Mesenchymal stem cell (in vitro differentiated cells and primary cell): ENCODE measurements at regions not wholly inside any gene's neighbourhood (a gene's known extent, or its start where the extent isn't known, plus 50 kb on each side); places are given as distances from the start of the nearest gene placed in this dataset.

Experiments used
- DNase-seq: peaks from one replicate; pipeline ENCODE4 v3.0.0-alpha.2; 2013
- H2AFZ ChIP-seq: one replicate; pipeline ENCODE4 v1.6.1; 2013; ENCODE audit warnings: low read depth, mild to moderate bottlenecking, control low read depth, inconsistent platforms, low read length, moderate library complexity
- H2AK5ac ChIP-seq: 2 replicates; pipeline ENCODE4 v1.6.1; 2013; ENCODE audit warnings: low read length, moderate library complexity, mild to moderate bottlenecking, inconsistent platforms; ENCODE audit not compliant: severe bottlenecking
- H2BK120ac ChIP-seq: one replicate; pipeline ENCODE4 v1.6.1; 2013; ENCODE audit warnings: low read depth, mild to moderate bottlenecking, inconsistent platforms, low read length, moderate library complexity
- H2BK12ac ChIP-seq, 2 experiments: one replicate each; pipeline ENCODE4 v1.6.1; 2013; ENCODE audit warnings: inconsistent platforms in 2 of 2, low read length in 2 of 2, mild to moderate bottlenecking in 2 of 2, moderate library complexity in 2 of 2, control low read depth in 1 of 2
- H2BK15ac ChIP-seq: one replicate; pipeline ENCODE4 v1.6.1; 2013; ENCODE audit warnings: mild to moderate bottlenecking, low read depth, inconsistent platforms; ENCODE audit not compliant: poor library complexity, severe bottlenecking
- H2BK5ac ChIP-seq: 2 replicates; pipeline ENCODE4 v1.6.1; 2013; ENCODE audit warnings: low read depth, mild to moderate bottlenecking, low read length, control low read depth, inconsistent platforms; ENCODE audit not compliant: poor library complexity, severe bottlenecking
- H3K14ac ChIP-seq, 2 experiments: one replicate each; pipeline ENCODE4 v1.6.1; 2013; ENCODE audit warnings: inconsistent platforms in 2 of 2, low read length in 2 of 2, control low read depth in 1 of 2, mild to moderate bottlenecking in 1 of 2, moderate library complexity in 1 of 2
- H3K18ac ChIP-seq, 2 experiments: one replicate each; pipeline ENCODE4 v1.6.1; 2013; ENCODE audit warnings: inconsistent platforms in 2 of 2, low read length in 2 of 2, control low read depth in 1 of 2, low read depth in 1 of 2, mild to moderate bottlenecking in 1 of 2
- H3K23ac ChIP-seq, 2 experiments: one replicate each; pipeline ENCODE4 v1.6.1; 2013; ENCODE audit warnings: inconsistent platforms in 2 of 2, low read length in 2 of 2, mild to moderate bottlenecking in 2 of 2, moderate library complexity in 2 of 2, control low read depth in 1 of 2
- H3K27ac ChIP-seq: 2 replicates; pipeline ENCODE4 v1.5.1; 2013; ENCODE audit warnings: mild to moderate bottlenecking, moderate library complexity, low read length, control low read depth, inconsistent platforms; ENCODE audit not compliant: poor library complexity, severe bottlenecking
- H3K27me3 ChIP-seq, 2 experiments: 2 replicates each; pipeline versions ENCODE4 v1.6.1 to v1.7.0; 2013; ENCODE audit warnings: low read length in 2 of 2, mild to moderate bottlenecking in 2 of 2, moderate library complexity in 2 of 2, control low read depth in 1 of 2, inconsistent platforms in 1 of 2; ENCODE audit not compliant: control insufficient read depth in 1 of 2, insufficient read depth in 1 of 2
- H3K36me3 ChIP-seq, 2 experiments: 2 replicates each; pipeline versions ENCODE4 v1.6.1 to v1.7.0; 2013; ENCODE audit warnings: low read length in 2 of 2, control low read depth in 1 of 2, inconsistent platforms in 1 of 2, low read depth in 1 of 2, mild to moderate bottlenecking in 1 of 2; ENCODE audit not compliant: insufficient read depth in 2 of 2, control insufficient read depth in 1 of 2
- H3K4ac ChIP-seq, 2 experiments: one replicate each; pipeline ENCODE4 v1.6.1; 2013; ENCODE audit warnings: inconsistent platforms in 2 of 2, low read length in 2 of 2, mild to moderate bottlenecking in 2 of 2, moderate library complexity in 2 of 2, control low read depth in 1 of 2, low read depth in 1 of 2
- H3K4me1 ChIP-seq: 2 replicates; pipeline ENCODE4 v1.6.1; 2013; ENCODE audit warnings: low read depth, low read length, control low read depth; ENCODE audit not compliant: control insufficient read depth, insufficient read depth
- H3K4me2 ChIP-seq: 2 replicates; pipeline ENCODE4 v1.6.1; 2013; ENCODE audit warnings: low read length, mild to moderate bottlenecking, inconsistent platforms; ENCODE audit not compliant: poor library complexity, severe bottlenecking
- H3K4me3 ChIP-seq, 2 experiments: 2 replicates each; pipeline versions ENCODE4 v1.5.1 to v1.7.0; 2013; ENCODE audit warnings: low read length in 2 of 2, mild to moderate bottlenecking in 2 of 2, control low read depth in 1 of 2, low read depth in 1 of 2; ENCODE audit not compliant: insufficient read depth in 1 of 2
- H3K79me1 ChIP-seq: replicated peaks from 2 replicates; pipeline ENCODE4 v1.6.1; 2013; ENCODE audit warnings: mild to moderate bottlenecking, control low read depth, low read length, inconsistent platforms; ENCODE audit not compliant: poor library complexity, severe bottlenecking
- H3K9ac ChIP-seq: 2 replicates; pipeline ENCODE4 v1.7.0; 2013; ENCODE audit warnings: mild to moderate bottlenecking, low read length, moderate library complexity
- H3K9me3 ChIP-seq: 2 replicates; pipeline ENCODE4 v1.7.0; 2013; ENCODE audit warnings: mild to moderate bottlenecking, low read length; ENCODE audit not compliant: control insufficient read depth
- H4K8ac ChIP-seq: one replicate; pipeline ENCODE4 v1.6.1; 2013; ENCODE audit warnings: inconsistent platforms, mild to moderate bottlenecking, low read length, moderate library complexity
- H4K91ac ChIP-seq: one replicate; pipeline ENCODE4 v1.6.1; 2013; ENCODE audit warnings: mild to moderate bottlenecking, low read length, inconsistent platforms
- WGBS: methylation state at CpG from one replicate; pipeline ENCODE4 v1.1.7; 2013; ENCODE audit warnings: mixed read lengths; 5-methylcytosine and 5-hydroxymethylcytosine counted together

DNA sequence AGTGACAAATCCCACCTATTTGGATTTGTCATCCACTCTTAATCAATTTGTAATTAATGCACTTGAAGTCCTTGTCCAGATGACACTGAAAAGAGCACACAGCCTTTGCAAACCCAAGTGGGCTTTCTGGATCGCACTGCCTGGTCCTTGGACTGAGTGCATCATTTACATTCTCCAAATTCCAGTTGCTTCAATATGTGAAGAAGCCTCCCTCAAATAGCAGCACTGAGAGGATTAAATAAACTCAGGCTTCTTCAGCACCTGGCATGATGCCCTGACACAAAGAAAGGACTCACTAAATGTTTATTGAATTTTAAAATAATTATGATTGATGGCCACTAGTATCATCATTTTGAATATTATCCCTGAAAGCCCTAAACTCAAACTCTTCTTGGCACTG is 496.5 kb downstream of the VRK1 start:
- Histone ChIP-seq H3K14ac (no peak overlapping the region), H4K8ac (no peak overlapping the region), H3K9me3 (no peaks in the 10 kb centered on the region), H2BK12ac (no peak overlapping the region), H3K27me3 (peaks cover 0 to 5% of the 10 kb centered on the region in 2 experiments), H2BK5ac (no peak overlapping the region), H3K27ac (no peak overlapping the region), H3K4ac (no peak overlapping the region), H3K36me3 (no peaks in the 10 kb centered on the region), H4K91ac (no peak overlapping the region), H3K79me1 (no peaks in the 10 kb centered on the region), H3K18ac (no peak overlapping the region), H3K23ac (no peak overlapping the region), H2AFZ (no peak overlapping the region), H2BK15ac (no peak overlapping the region), H2BK120ac (no peak overlapping the region), H3K9ac (no peak overlapping the region), H3K4me3 (no peak overlapping the region), H3K4me1 (no peaks in the 10 kb centered on the region), H3K4me2 (no peak overlapping the region), H2AK5ac (no peak overlapping the region)
- DNase-seq = no peak
- WGBS = 45% methylated on average over 1 of the region's 1 CpG

GRCh38 chr14:97295108-97295710 is 498.0 kb downstream of the VRK1 start:
- Histone ChIP-seq H3K4ac (no peak overlapping the region), H3K27me3 (peaks cover 0 to 7% of the 10 kb centered on the region in 2 experiments), H3K79me1 (no peaks in the 10 kb centered on the region), H2BK15ac (no peak overlapping the region), H4K8ac (no peak overlapping the region), H3K4me2 (no peak overlapping the region), H3K36me3 (no peaks in the 10 kb centered on the region), H3K9ac (no peak overlapping the region), H2BK120ac (no peak overlapping the region), H3K23ac (no peak overlapping the region), H3K4me1 (no peaks in the 10 kb centered on the region), H3K9me3 (no peaks in the 10 kb centered on the region), H2AK5ac (no peak overlapping the region), H3K27ac (no peak overlapping the region), H2BK5ac (no peak overlapping the region), H3K4me3 (no peak overlapping the region), H3K14ac (no peak overlapping the region), H4K91ac (no peak overlapping the region), H3K18ac (no peak overlapping the region), H2AFZ (no peak overlapping the region), H2BK12ac (no peak overlapping the region)
- 85% methylated on average over 9 of the region's 9 CpGs for WGBS
- no peak for DNase-seq

GRCh38 chr14:97296176-97296575 is 499.0 kb downstream of the VRK1 start:
- H3K4me3 ChIP-seq = no peak overlapping the region
- H3K27ac ChIP-seq = no peak overlapping the region
- H3K9me3 ChIP-seq = no peaks in the 10 kb centered on the region
- H2AK5ac ChIP-seq = no peak overlapping the region
- H3K14ac ChIP-seq = no peak overlapping the region
- WGBS = no CpG with 5 or more reads among the region's 1 CpG
- no peaks in the 10 kb centered on the region for H3K36me3 ChIP-seq
- no peak overlapping the region for H2BK120ac ChIP-seq
- H2BK15ac ChIP-seq = no peak overlapping the region
- H3K23ac ChIP-seq = no peak overlapping the region
- no peak overlapping the region for H4K91ac ChIP-seq
- no peaks in the 10 kb centered on the region for H3K4me1 ChIP-seq
- no peak overlapping the region for H3K4ac ChIP-seq
- no peak overlapping the region for H2BK12ac ChIP-seq
- H3K18ac ChIP-seq = no peak overlapping the region
- H3K9ac ChIP-seq = no peak overlapping the region
- H2AFZ ChIP-seq = no peak overlapping the region
- no peak overlapping the region for H2BK5ac ChIP-seq
- no peaks in the 10 kb centered on the region for H3K79me1 ChIP-seq
- no peak overlapping the region for H4K8ac ChIP-seq
- H3K4me2 ChIP-seq = no peak overlapping the region
- peaks cover 0 to 7% of the 10 kb centered on the region in 2 experiments for H3K27me3 ChIP-seq
- no peak for DNase-seq

GRCh38 chr14:97297100-97297499 is 499.9 kb downstream of the VRK1 start:
- no peak overlapping the region for H3K4me2 ChIP-seq
- H4K91ac ChIP-seq = no peak overlapping the region
- no peaks in the 10 kb centered on the region for H3K4me1 ChIP-seq
- H2AFZ ChIP-seq = no peak overlapping the region
- no peak overlapping the region for H3K9ac ChIP-seq
- H3K23ac ChIP-seq = no peak overlapping the region
- no peak overlapping the region for H2BK12ac ChIP-seq
- no peak overlapping the region for H3K4ac ChIP-seq
- no peaks in the 10 kb centered on the region for H3K79me1 ChIP-seq
- H4K8ac ChIP-seq = no peak overlapping the region
- no peak overlapping the region for H2BK15ac ChIP-seq
- no peak overlapping the region for H2BK5ac ChIP-seq
- no peaks in the 10 kb centered on the region for H3K9me3 ChIP-seq
- no peak overlapping the region for H2BK120ac ChIP-seq
- DNase-seq = no peak
- H3K36me3 ChIP-seq = no peaks in the 10 kb centered on the region
- peaks cover 0 to 7% of the 10 kb centered on the region in 2 experiments for H3K27me3 ChIP-seq
- no peak overlapping the region for H3K18ac ChIP-seq
- no peak overlapping the region for H2AK5ac ChIP-seq
- no peak overlapping the region for H3K14ac ChIP-seq
- H3K4me3 ChIP-seq = no peak overlapping the region
- H3K27ac ChIP-seq = no peak overlapping the region
- WGBS = 73% methylated on average over 7 of the region's 10 CpGs
